ENCODE measurements at regions not wholly inside any gene's neighbourhood (a gene's known extent, or its start where the extent isn't known, plus 50 kb on each side); places are given as distances from the start of the nearest gene placed in this dataset.
"Not testable (repeated sequence)": the region's sequence is repeated elsewhere in the genome, so short reads cannot be mapped to it uniquely, and the experiment has no call there.

- DNase-seq: not testable (repeated sequence)
Observed at GRCh38 chr10:35263827-35264226, 72.5 kb upstream of the CCNY start.

- not testable (repeated sequence) for DNase-seq
Observed at GRCh38 chr10:35264636-35265035, 71.7 kb upstream of the CCNY start.

GRCh38 chr10:35265435-35265834, 70.9 kb upstream of the CCNY start:
- no peak for DNase-seq

GRCh38 chr10:35268323-35268722, 68.0 kb upstream of the CCNY start:
- DNase-seq: no peak

- no peak for DNase-seq
Observed at GRCh38 chr10:35268791-35269257, 67.5 kb upstream of the CCNY start.

- DNase-seq: no peak
Observed at GRCh38 chr10:35270100-35270499, 66.2 kb upstream of the CCNY start.

GRCh38 chr10:35271086-35271858, 65.0 kb upstream of the CCNY start:
- peak; percentile 16 for DNase-seq

GRCh38 chr10:35271859-35272165, 64.5 kb upstream of the CCNY start:
- not testable (repeated sequence) for DNase-seq

- not testable (repeated sequence) for DNase-seq
Observed at GRCh38 chr10:35272401-35272800, 63.9 kb upstream of the CCNY start.

GRCh38 chr10:35273994-35274393, 62.3 kb upstream of the CCNY start:
- DNase-seq: not testable (repeated sequence)

- DNase-seq: peak; percentile 65
Observed at GRCh38 chr10:35274498-35275060, 61.7 kb upstream of the CCNY start.

- no peak for DNase-seq
Observed at GRCh38 chr10:35276889-35277288, 59.4 kb upstream of the CCNY start.

- not testable (repeated sequence) for DNase-seq
Observed at GRCh38 chr10:35280246-35280645, 56.1 kb upstream of the CCNY start.

Data from eye (tissue), 1 donor.